Karpas-422 (cell line): ENCODE measurements at regions not wholly inside any gene's neighbourhood (a gene's known extent, or its start where the extent isn't known, plus 50 kb on each side); places are given as distances from the start of the nearest gene placed in this dataset.
"Not testable (repeated sequence)": the region's sequence is repeated elsewhere in the genome, so short reads cannot be mapped to it uniquely, and the experiment has no call there.

Source experiments
- DNase-seq: peaks from one replicate; pipeline ENCODE4 v3.0.0-alpha.2; 2015
- H2AFZ ChIP-seq: fragments of 200-600 bp; sonication (generic); 2 replicates; pipeline ENCODE4 v1.6.1; 2014; ENCODE audit warnings: antibody characterized with exemption, low read length, mixed read lengths
- H3K27ac ChIP-seq: fragments of 200-600 bp; sonication (generic); 2 replicates; pipeline ENCODE4 v1.5.1; 2014; ENCODE audit warnings: mild to moderate bottlenecking, low read length, moderate library complexity
- H3K27me3 ChIP-seq: fragments of 200-600 bp; sonication (generic); 2 replicates; pipeline ENCODE4 v1.6.1; 2014; ENCODE audit warnings: low read length, mixed read lengths
- H3K36me3 ChIP-seq: fragments of 200-600 bp; sonication (generic); 2 replicates; pipeline ENCODE4 v1.6.1; 2014; ENCODE audit warnings: low read length, mixed read lengths; ENCODE audit not compliant: insufficient read depth
- H3K4me1 ChIP-seq: fragments of 200-600 bp; sonication (generic); 2 replicates; pipeline ENCODE4 v1.6.1; 2014; ENCODE audit warnings: mild to moderate bottlenecking, low read length, mixed read lengths
- H3K4me2 ChIP-seq: fragments of 200-600 bp; sonication (generic); 2 replicates; pipeline ENCODE4 v1.6.1; 2014; ENCODE audit warnings: low read length, low read depth, mild to moderate bottlenecking; ENCODE audit not compliant: poor library complexity, severe bottlenecking
- H3K4me3 ChIP-seq: fragments of 200-600 bp; sonication (generic); 2 replicates; pipeline ENCODE4 v1.5.1; 2014; ENCODE audit warnings: mild to moderate bottlenecking, antibody characterized with exemption, low read length, mixed read lengths
- H3K79me2 ChIP-seq: fragments of 200-600 bp; sonication (generic); 2 replicates; pipeline ENCODE4 v1.6.1; 2014; ENCODE audit warnings: mild to moderate bottlenecking, low read length, mixed read lengths
- H3K9ac ChIP-seq: fragments of 200-600 bp; sonication (generic); 2 replicates; pipeline ENCODE4 v1.6.0; 2014; ENCODE audit warnings: low read length
- H3K9me2 ChIP-seq: fragments of 200-600 bp; sonication (generic), shearing (Covaris generic); replicated peaks from 2 replicates; pipeline ENCODE4 v1.6.0; 2014; ENCODE audit warnings: mild to moderate bottlenecking, low read length, moderate library complexity; ENCODE audit not compliant: insufficient read depth
- H3K9me3 ChIP-seq: fragments of 300-700, 200-600 bp; sonication (generic); 2 replicates; pipeline ENCODE4 v1.6.1; 2014; ENCODE audit warnings: low read length, mixed read lengths
- H4K20me1 ChIP-seq: fragments of 200-600 bp; sonication (generic); 2 replicates; pipeline ENCODE4 v1.6.1; 2014; ENCODE audit warnings: mild to moderate bottlenecking, antibody characterized with exemption, low read length, low read depth; ENCODE audit not compliant: insufficient read depth

- DNase-seq = no peak
- Histone ChIP-seq H3K4me3 (no peak overlapping the region), H3K9me3 (no peaks in the 10 kb centered on the region), H2AFZ (no peak overlapping the region), H3K27me3 (no peaks in the 10 kb centered on the region), H3K9ac (no peak overlapping the region), H3K4me1 (no peaks in the 10 kb centered on the region), H3K4me2 (no peak overlapping the region), H3K27ac (no peak overlapping the region), H3K36me3 (no peaks in the 10 kb centered on the region), H3K9me2 (no peaks in the 10 kb centered on the region), H3K79me2 (no peaks in the 10 kb centered on the region), H4K20me1 (no peaks in the 10 kb centered on the region)
Measured at GRCh38 chr11:12585861-12586260, 88.4 kb upstream of the TEAD1 start.

GRCh38 chr11:12587333-12587991, 86.8 kb upstream of the TEAD1 start:
- no peaks in the 10 kb centered on the region for H3K9me2 ChIP-seq
- DNase-seq = no peak
- H2AFZ ChIP-seq = no peak overlapping the region
- no peaks in the 10 kb centered on the region for H3K27me3 ChIP-seq
- H3K4me3 ChIP-seq = no peak overlapping the region
- no peaks in the 10 kb centered on the region for H3K79me2 ChIP-seq
- no peak overlapping the region for H3K4me2 ChIP-seq
- H4K20me1 ChIP-seq = no peaks in the 10 kb centered on the region
- H3K9me3 ChIP-seq = no peaks in the 10 kb centered on the region
- no peak overlapping the region for H3K27ac ChIP-seq
- H3K4me1 ChIP-seq = no peaks in the 10 kb centered on the region
- no peaks in the 10 kb centered on the region for H3K36me3 ChIP-seq
- no peak overlapping the region for H3K9ac ChIP-seq

GRCh38 chr11:12591706-12592105, 82.5 kb upstream of the TEAD1 start:
- H3K27ac ChIP-seq = no peak overlapping the region
- DNase-seq = no peak
- no peak overlapping the region for H3K4me3 ChIP-seq
- no peak overlapping the region for H3K9ac ChIP-seq
- H3K9me2 ChIP-seq = no peaks in the 10 kb centered on the region
- H3K36me3 ChIP-seq = no peaks in the 10 kb centered on the region
- H4K20me1 ChIP-seq = no peaks in the 10 kb centered on the region
- no peaks in the 10 kb centered on the region for H3K9me3 ChIP-seq
- H3K4me2 ChIP-seq = no peak overlapping the region
- H3K79me2 ChIP-seq = no peaks in the 10 kb centered on the region
- H2AFZ ChIP-seq = no peak overlapping the region
- no peaks in the 10 kb centered on the region for H3K27me3 ChIP-seq
- no peaks in the 10 kb centered on the region for H3K4me1 ChIP-seq

GRCh38 chr11:12592283-12592682, 81.9 kb upstream of the TEAD1 start:
- H2AFZ ChIP-seq = no peak overlapping the region
- H3K27me3 ChIP-seq = no peaks in the 10 kb centered on the region
- no peaks in the 10 kb centered on the region for H3K36me3 ChIP-seq

GRCh38 chr11:12595089-12595847, 79.0 kb upstream of the TEAD1 start:
- H3K4me1 ChIP-seq, H3K9me2 ChIP-seq, DNase-seq, H3K4me3 ChIP-seq, H3K9me3 ChIP-seq, H3K79me2 ChIP-seq, H3K4me2 ChIP-seq, H3K27ac ChIP-seq, H3K36me3 ChIP-seq, H4K20me1 ChIP-seq, H3K27me3 ChIP-seq, H2AFZ ChIP-seq, H3K9ac ChIP-seq: not testable (repeated sequence)

More at GRCh38 chr11:12592283-12592682, 81.9 kb upstream of the TEAD1 start:
- no peaks in the 10 kb centered on the region for H3K79me2 ChIP-seq
- H3K9me3 ChIP-seq = no peaks in the 10 kb centered on the region
- no peaks in the 10 kb centered on the region for H4K20me1 ChIP-seq
- no peaks in the 10 kb centered on the region for H3K4me1 ChIP-seq
- no peak overlapping the region for H3K27ac ChIP-seq
- no peak overlapping the region for H3K4me2 ChIP-seq
- H3K9me2 ChIP-seq = no peaks in the 10 kb centered on the region
- H3K9ac ChIP-seq = no peak overlapping the region
- H3K4me3 ChIP-seq = no peak overlapping the region
- DNase-seq = no peak

- Histone ChIP-seq H3K9me3 (no peaks in the 10 kb centered on the region), H3K4me1 (no peaks in the 10 kb centered on the region), H3K4me3 (no peak overlapping the region), H3K9ac (no peak overlapping the region), H3K9me2 (no peaks in the 10 kb centered on the region), H3K79me2 (no peaks in the 10 kb centered on the region), H3K27ac (no peak overlapping the region), H3K36me3 (no peaks in the 10 kb centered on the region), H3K27me3 (no peaks in the 10 kb centered on the region), H4K20me1 (no peaks in the 10 kb centered on the region), H2AFZ (no peak overlapping the region), H3K4me2 (no peak overlapping the region)
- DNase-seq = peak; percentile 29
Measured at GRCh38 chr11:12598330-12599256, 75.6 kb upstream of the TEAD1 start.

GRCh38 chr11:12599408-12600143, 74.6 kb upstream of the TEAD1 start:
- DNase-seq = peak; percentile 74
- Histone ChIP-seq H3K9ac (no peak overlapping the region), H3K27me3 (no peaks in the 10 kb centered on the region), H2AFZ (no peak overlapping the region), H4K20me1 (no peaks in the 10 kb centered on the region), H3K9me2 (no peaks in the 10 kb centered on the region), H3K4me3 (no peak overlapping the region), H3K4me2 (no peak overlapping the region), H3K27ac (no peak overlapping the region), H3K4me1 (no peaks in the 10 kb centered on the region), H3K9me3 (no peaks in the 10 kb centered on the region), H3K79me2 (no peaks in the 10 kb centered on the region), H3K36me3 (no peaks in the 10 kb centered on the region)
